ENCODE measurements at regions not wholly inside any gene's neighbourhood (a gene's known extent, or its start where the extent isn't known, plus 50 kb on each side); places are given as distances from the start of the nearest gene placed in this dataset.
"Not testable (repeated sequence)": the region's sequence is repeated elsewhere in the genome, so short reads cannot be mapped to it uniquely, and the experiment has no call there.

DNA sequence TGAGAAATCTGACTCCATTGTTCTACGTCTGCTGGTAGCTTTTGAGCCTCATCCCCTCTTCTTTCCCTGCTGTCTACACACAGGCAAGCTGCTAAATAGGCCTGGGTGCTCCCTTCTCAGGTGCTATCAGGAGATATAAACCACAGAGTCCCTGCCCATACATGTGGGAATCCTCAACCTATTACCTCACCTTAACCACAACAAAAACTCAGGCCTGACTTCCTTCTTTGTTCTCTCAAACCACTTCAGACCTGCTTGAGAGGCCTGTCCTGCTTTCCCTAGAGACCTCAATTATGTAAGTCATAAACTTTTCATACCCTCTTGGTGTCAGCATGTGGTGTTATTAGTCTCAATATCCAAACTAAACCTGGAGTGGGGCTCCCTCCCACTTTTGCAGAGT, 75.0 kb upstream of the MAGI2 start:
- TF ChIP-seq CTCF (IDR thresholded peaks at IDR 0.05) (no peak), ZFX (IDR thresholded peaks at IDR 0.05; ENCODE audit: borderline replicate concordance) (no peak)
- no peak overlapping the region for H3K27ac ChIP-seq

GRCh38 chr7:79524048-79524447, 70.6 kb upstream of the MAGI2 start:
- no peak for TF ChIP-seq CTCF (IDR thresholded peaks at IDR 0.05)
- no peak for TF ChIP-seq ZFX (IDR thresholded peaks at IDR 0.05; ENCODE audit: borderline replicate concordance)
- no peak overlapping the region for H3K27ac ChIP-seq

GRCh38 chr7:79523436-79523835, 70.0 kb upstream of the MAGI2 start:
- TF ChIP-seq ZFX (IDR thresholded peaks at IDR 0.05; ENCODE audit: borderline replicate concordance) = no peak

GRCh38 chr7:79520543-79520942, 67.1 kb upstream of the MAGI2 start:
- H3K27ac ChIP-seq = no peak overlapping the region
- TF ChIP-seq CTCF (IDR thresholded peaks at IDR 0.05) (no peak), ZFX (IDR thresholded peaks at IDR 0.05; ENCODE audit: borderline replicate concordance) (no peak)

More at GRCh38 chr7:79523436-79523835, 70.0 kb upstream of the MAGI2 start:
- no peak overlapping the region for H3K27ac ChIP-seq

DNA sequence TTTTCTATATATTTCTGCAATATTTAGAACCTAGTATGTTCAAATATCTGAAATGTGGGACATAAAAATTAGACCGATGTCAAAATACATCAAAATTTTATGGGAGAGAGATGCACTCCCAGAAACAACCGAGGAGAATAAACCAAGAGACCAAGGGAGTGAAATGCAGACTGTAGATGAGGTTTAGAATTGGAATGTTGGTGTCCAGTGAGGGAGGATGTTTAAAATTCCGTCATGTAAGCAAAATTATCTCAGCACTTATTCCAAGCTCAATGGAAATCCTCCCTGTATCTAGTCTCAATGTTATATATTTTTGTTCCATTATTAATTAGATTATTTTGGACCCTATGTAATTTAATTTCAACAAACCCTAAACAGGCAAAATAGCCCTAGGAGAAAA, 61.9 kb upstream of the MAGI2 start:
- H3K27ac ChIP-seq = no peak overlapping the region
- TF ChIP-seq ZFX (IDR thresholded peaks at IDR 0.05; ENCODE audit: borderline replicate concordance) = no peak
- no peak for TF ChIP-seq CTCF (IDR thresholded peaks at IDR 0.05)

DNA sequence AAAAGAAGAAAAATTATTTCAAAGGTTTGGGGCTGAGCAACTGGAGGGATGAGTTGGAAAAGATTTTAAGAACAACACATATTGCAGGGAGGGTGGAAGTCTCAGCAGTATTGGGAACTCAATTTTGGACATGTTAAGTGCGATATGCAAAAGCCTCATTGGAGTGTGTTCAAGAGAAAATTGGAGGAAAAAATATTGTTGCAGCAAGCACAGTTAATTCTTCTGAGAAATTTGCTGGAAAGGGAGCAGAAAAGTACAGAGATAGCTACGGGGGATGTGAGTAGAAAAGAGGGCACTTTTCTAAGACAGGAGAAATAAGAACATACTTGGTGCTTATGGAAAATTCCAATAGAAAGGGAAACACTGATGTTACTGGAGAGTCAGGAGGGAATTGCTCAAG, 59.8 kb upstream of the MAGI2 start:
- H3K27ac ChIP-seq = no peak overlapping the region
- TF ChIP-seq CTCF (IDR thresholded peaks at IDR 0.05) = no peak
- no peak for TF ChIP-seq ZFX (IDR thresholded peaks at IDR 0.05; ENCODE audit: borderline replicate concordance)

- TF ChIP-seq CTCF (IDR thresholded peaks at IDR 0.05) = no peak
- no peak for TF ChIP-seq ZFX (IDR thresholded peaks at IDR 0.05; ENCODE audit: borderline replicate concordance)
Observed at GRCh38 chr7:79512261-79512660, 58.8 kb upstream of the MAGI2 start.

GRCh38 chr7:79511056-79511455, 57.6 kb upstream of the MAGI2 start:
- not testable (repeated sequence) for H3K27ac ChIP-seq

More at GRCh38 chr7:79512261-79512660, 58.8 kb upstream of the MAGI2 start:
- H3K27ac ChIP-seq = no peak overlapping the region
